LNCaP clone FGC (cell line): ENCODE measurements at regions not wholly inside any gene's neighbourhood (a gene's known extent, or its start where the extent isn't known, plus 50 kb on each side); places are given as distances from the start of the nearest gene placed in this dataset.
A peak's percentile ranks its signal among the peaks of the same experiment; 100 is the strongest.

Experiments used
- DNase-seq: peaks from one replicate; pipeline ENCODE4 v3.0.0-alpha.2; 2011; ENCODE audit warnings: low read depth
- H3K4me3 ChIP-seq: 2 replicates; pipeline ENCODE4 v1.5.1; 2011; ENCODE audit warnings: mild to moderate bottlenecking, low read depth, low read length, control low read depth
- CTCF ChIP-seq: IDR thresholded peaks from 2 replicates; pipeline ENCODE4 v1.5.1; 2012; ENCODE audit warnings: mild to moderate bottlenecking; ENCODE audit not compliant: control insufficient read depth, insufficient read depth; ENCODE audit errors: extremely low read depth

- DNase-seq: no peak
- no peak overlapping the region for H3K4me3 ChIP-seq
- no peak for TF ChIP-seq CTCF
Observed at GRCh38 chr1:239823852-239824251, 267.8 kb upstream of the FMN2 start.

- no peak for DNase-seq
- no peak for TF ChIP-seq CTCF
- H3K4me3 ChIP-seq: no peak overlapping the region
Observed at GRCh38 chr1:239826211-239826610, 265.5 kb upstream of the FMN2 start.

DNA sequence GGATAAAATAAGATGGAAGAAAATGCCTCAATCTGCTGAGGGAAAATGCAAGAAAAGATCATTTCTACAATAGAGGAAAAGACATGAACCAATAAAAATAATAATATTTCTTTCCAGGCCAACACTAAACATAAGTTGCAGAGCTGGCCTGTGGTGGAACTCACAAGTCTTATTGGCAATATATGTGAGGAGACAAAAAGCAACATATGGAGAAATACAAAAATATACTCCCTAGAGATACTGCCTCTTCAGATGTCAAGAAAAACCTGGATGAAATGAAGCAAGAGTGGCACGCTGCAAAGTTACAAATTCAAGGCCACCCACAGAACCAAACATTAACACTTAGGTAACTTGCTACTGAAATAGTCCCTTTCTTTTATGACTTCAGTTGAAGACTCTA is 264.9 kb upstream of the FMN2 start:
- no peak for TF ChIP-seq CTCF
- no peak for DNase-seq
- no peak overlapping the region for H3K4me3 ChIP-seq

GRCh38 chr1:239829535-239829934 is 262.1 kb upstream of the FMN2 start:
- TF ChIP-seq CTCF: no peak
- H3K4me3 ChIP-seq: no peak overlapping the region
- DNase-seq: no peak

DNA sequence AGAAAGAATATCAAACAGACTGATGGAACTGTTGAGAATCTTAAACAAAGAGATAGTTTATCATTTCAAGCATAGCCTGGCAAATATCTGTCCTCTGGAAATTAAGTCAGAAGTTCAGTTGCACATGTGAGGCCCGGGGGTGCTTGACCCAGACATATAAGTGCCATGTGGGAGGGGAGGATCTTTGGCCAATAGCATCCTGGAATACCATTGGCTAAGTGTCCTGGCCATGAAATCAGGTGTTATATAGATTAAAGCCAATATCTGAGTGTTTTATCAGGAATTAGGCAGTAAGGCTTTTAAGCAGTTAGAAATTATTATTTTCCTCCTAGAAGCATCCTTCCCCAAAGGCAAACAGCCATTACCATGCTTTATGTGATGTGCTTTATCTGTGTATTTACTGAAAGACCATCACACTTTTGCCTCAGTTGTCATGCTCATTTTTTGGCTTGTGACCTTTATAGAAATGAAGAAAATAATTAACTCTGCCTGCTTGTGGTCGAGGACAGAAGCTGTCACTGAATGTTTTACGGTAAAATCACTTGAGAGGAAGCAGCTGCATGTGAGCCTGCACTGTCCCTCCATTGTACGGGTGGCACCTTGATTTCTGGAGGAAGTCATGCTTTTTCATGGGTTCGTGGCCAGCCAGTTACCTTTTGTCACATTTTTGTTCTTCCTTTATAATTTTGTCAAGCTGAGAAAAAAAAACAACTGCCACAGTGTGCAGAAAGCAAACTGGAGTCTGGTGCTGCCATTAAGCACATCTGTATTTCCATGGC is 259.9 kb upstream of the FMN2 start:
- no peak for DNase-seq
- no peak overlapping the region for H3K4me3 ChIP-seq
- TF ChIP-seq CTCF: no peak

DNA sequence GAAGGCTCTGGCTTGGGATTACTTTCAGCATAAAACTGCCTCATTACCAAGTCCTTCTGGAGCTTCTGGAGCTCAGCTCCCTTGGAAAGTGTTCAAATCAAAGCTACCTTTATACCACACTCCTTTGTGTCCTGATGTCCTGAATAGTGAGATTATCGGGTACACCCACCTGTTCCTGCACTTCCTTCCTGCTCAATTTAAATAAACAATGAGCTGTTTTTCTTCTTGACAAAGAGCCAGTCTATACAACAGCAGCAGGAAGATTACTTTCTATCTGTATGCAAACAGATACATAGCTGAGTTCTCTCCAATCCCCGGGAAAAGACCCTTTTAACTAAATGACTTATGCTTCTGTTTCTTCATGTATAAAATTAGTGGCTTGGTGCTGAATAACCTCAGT is 258.0 kb upstream of the FMN2 start:
- H3K4me3 ChIP-seq: no peak overlapping the region
- DNase-seq: peak; percentile 59
- no peak for TF ChIP-seq CTCF

DNA sequence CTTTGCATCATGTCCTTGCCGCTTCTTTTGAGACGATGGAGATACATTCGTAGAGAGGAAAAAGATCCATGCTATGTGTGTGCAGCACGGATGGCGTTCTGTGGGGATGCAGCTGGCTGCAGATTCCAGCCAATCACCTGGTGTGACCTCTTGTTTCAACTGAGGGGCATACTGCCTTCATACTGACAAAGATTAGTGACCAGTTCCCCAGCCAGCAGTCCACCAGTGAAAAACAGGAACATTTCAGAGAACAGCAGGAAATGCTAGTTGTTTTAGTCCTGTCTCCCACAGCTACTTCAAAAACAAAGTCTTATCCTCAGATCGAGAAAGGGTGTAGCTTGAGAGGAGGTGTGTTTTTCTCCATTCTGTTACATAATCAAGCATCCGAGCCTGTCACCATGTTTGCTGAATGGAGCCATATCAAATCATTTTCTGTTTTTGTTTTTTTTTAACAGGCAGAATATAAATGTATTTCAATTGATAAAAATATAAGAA is 255.7 kb upstream of the FMN2 start:
- no peak for DNase-seq
- no peak for TF ChIP-seq CTCF
- H3K4me3 ChIP-seq: no peak overlapping the region
